Activated CD4-positive, CD25-positive, alpha-beta regulatory T cell treated with anti-CD3 and anti-CD28 coated beads, Interleukin-2, amount 50 U/mL, for 72 hours (primary cell): ENCODE measurements at regions not wholly inside any gene's neighbourhood (a gene's known extent, or its start where the extent isn't known, plus 50 kb on each side); places are given as distances from the start of the nearest gene placed in this dataset.
"Not testable (repeated sequence)": the region's sequence is repeated elsewhere in the genome, so short reads cannot be mapped to it uniquely, and the experiment has no call there.

ENCODE experiments used
- DNase-seq: peaks from one replicate; pipeline ENCODE4 v3.0.0; 2021

GRCh38 chr10:7108141-7108540 is 302.7 kb downstream of the SFMBT2 start:
- DNase-seq = no peak

GRCh38 chr10:7107285-7107684 is 303.5 kb downstream of the SFMBT2 start:
- DNase-seq = no peak

GRCh38 chr10:7104379-7104778 is 306.5 kb downstream of the SFMBT2 start:
- not testable (repeated sequence) for DNase-seq

- no peak for DNase-seq
Measured at GRCh38 chr10:7102557-7103349, 308.1 kb downstream of the SFMBT2 start.

GRCh38 chr10:7102084-7102483 is 308.8 kb downstream of the SFMBT2 start:
- DNase-seq = no peak

- no peak for DNase-seq
Measured at GRCh38 chr10:7101451-7101850, 309.4 kb downstream of the SFMBT2 start.

GRCh38 chr10:7100032-7100702 is 310.7 kb downstream of the SFMBT2 start:
- DNase-seq = no peak

GRCh38 chr10:7098160-7098762 is 312.6 kb downstream of the SFMBT2 start:
- no peak for DNase-seq

- no peak for DNase-seq
Measured at GRCh38 chr10:7094781-7095180, 316.1 kb downstream of the SFMBT2 start.

GRCh38 chr10:7093368-7093767 is 317.5 kb downstream of the SFMBT2 start:
- DNase-seq = no peak

GRCh38 chr10:7092603-7093002 is 318.2 kb downstream of the SFMBT2 start:
- DNase-seq = no peak

- no peak for DNase-seq
Measured at GRCh38 chr10:7090529-7090928, 320.3 kb downstream of the SFMBT2 start.

- DNase-seq = no peak
Measured at GRCh38 chr10:7085913-7086589, 324.8 kb downstream of the SFMBT2 start.

GRCh38 chr10:7085147-7085912 is 325.5 kb downstream of the SFMBT2 start:
- DNase-seq = no peak

GRCh38 chr10:7084280-7085005 is 326.4 kb downstream of the SFMBT2 start:
- DNase-seq = no peak

GRCh38 chr10:7082967-7083366 is 327.9 kb downstream of the SFMBT2 start:
- no peak for DNase-seq

GRCh38 chr10:7077880-7078279 is 333.0 kb downstream of the SFMBT2 start:
- DNase-seq = no peak

GRCh38 chr10:7075851-7076250 is 335.0 kb downstream of the SFMBT2 start:
- no peak for DNase-seq

GRCh38 chr10:7075110-7075509 is 335.7 kb downstream of the SFMBT2 start:
- no peak for DNase-seq

GRCh38 chr10:7071421-7071820 is 339.4 kb downstream of the SFMBT2 start:
- no peak for DNase-seq

GRCh38 chr10:7070950-7071349 is 339.9 kb downstream of the SFMBT2 start:
- DNase-seq = no peak

- DNase-seq = no peak
Measured at GRCh38 chr10:7069706-7070105, 341.1 kb downstream of the SFMBT2 start.
